GM19025 (cell line): ENCODE measurements at regions not wholly inside any gene's neighbourhood (a gene's known extent, or its start where the extent isn't known, plus 50 kb on each side); places are given as distances from the start of the nearest gene placed in this dataset.

ENCODE experiments used
- ATAC-seq: cut with Tn5 transposase; IDR thresholded peaks from one replicate; pipeline ENCODE4 v1.9.1; 2021; ENCODE audit warnings: mild to moderate bottlenecking, low read depth, moderate library complexity; ENCODE audit not compliant: unreplicated experiment

GRCh38 chr4:163748449-163748848 is 254.0 kb downstream of the TMA16 start:
- no peak for ATAC-seq

GRCh38 chr4:163755013-163755412 is 260.5 kb downstream of the TMA16 start:
- no peak for ATAC-seq

GRCh38 chr4:163757219-163757618 is 262.7 kb downstream of the TMA16 start:
- ATAC-seq: no peak

- ATAC-seq: no peak
Measured at GRCh38 chr4:163758032-163758431, 263.5 kb downstream of the TMA16 start.

- ATAC-seq: no peak
Measured at GRCh38 chr4:163762741-163763140, 268.3 kb downstream of the TMA16 start.

GRCh38 chr4:163764569-163764968 is 270.1 kb downstream of the TMA16 start:
- ATAC-seq: no peak

- ATAC-seq: no peak
Measured at GRCh38 chr4:163768014-163768413, 273.5 kb downstream of the TMA16 start.

GRCh38 chr4:163772238-163772637 is 277.7 kb downstream of the TMA16 start:
- no peak for ATAC-seq

- no peak for ATAC-seq
Measured at GRCh38 chr4:163773940-163774339, 279.4 kb downstream of the TMA16 start.

GRCh38 chr4:163776957-163777356 is 282.5 kb downstream of the TMA16 start:
- ATAC-seq: no peak

- no peak for ATAC-seq
Measured at GRCh38 chr4:163781726-163782125, 287.2 kb downstream of the TMA16 start.

- no peak for ATAC-seq
Measured at GRCh38 chr4:163790231-163790630, 295.7 kb downstream of the TMA16 start.

- ATAC-seq: no peak
Measured at GRCh38 chr4:163795885-163796284, 301.4 kb downstream of the TMA16 start.

- no peak for ATAC-seq
Measured at GRCh38 chr4:163804001-163804400, 309.5 kb downstream of the TMA16 start.

GRCh38 chr4:163806653-163807052 is 312.2 kb downstream of the TMA16 start:
- ATAC-seq: no peak

GRCh38 chr4:163808011-163808410 is 313.5 kb downstream of the TMA16 start:
- ATAC-seq: no peak

- peak; percentile 76 for ATAC-seq
Measured at GRCh38 chr4:163810755-163811154, 316.3 kb downstream of the TMA16 start.

- ATAC-seq: peak; percentile 39
Measured at GRCh38 chr4:163815776-163816175, 321.3 kb downstream of the TMA16 start.

GRCh38 chr4:163816494-163816893 is 322.0 kb downstream of the TMA16 start:
- ATAC-seq: no peak

GRCh38 chr4:163818673-163819072 is 324.2 kb downstream of the TMA16 start:
- no peak for ATAC-seq

GRCh38 chr4:163833669-163834068 is 339.2 kb downstream of the TMA16 start:
- no peak for ATAC-seq

- no peak for ATAC-seq
Measured at GRCh38 chr4:163846008-163846407, 351.5 kb downstream of the TMA16 start.

GRCh38 chr4:163852246-163852645 is 357.8 kb downstream of the TMA16 start:
- ATAC-seq: no peak
